ENCODE measurements at regions not wholly inside any gene's neighbourhood (a gene's known extent, or its start where the extent isn't known, plus 50 kb on each side); places are given as distances from the start of the nearest gene placed in this dataset.

DNA sequence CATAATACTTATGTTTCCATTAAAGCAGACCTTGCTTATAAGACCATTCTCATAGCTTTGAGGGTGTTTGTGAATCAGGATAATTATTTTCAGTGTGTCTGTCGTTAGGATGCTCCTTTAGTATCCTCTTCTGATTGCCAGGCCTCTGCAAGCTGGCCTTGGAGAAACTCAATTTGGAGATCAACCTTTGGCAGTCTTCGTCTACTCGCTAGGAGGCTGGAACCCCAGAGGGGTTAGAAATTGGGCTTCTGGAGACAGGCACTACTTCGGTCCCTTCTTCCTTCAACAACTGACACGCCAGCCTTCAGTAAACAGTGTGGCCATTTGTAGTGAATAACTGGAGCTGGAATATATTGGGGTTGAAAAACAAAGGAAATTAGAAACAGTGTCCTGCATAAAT lies 100.8 kb upstream of the CITED2 start:
- Histone ChIP-seq H4K8ac (ENCODE audit: low read length) (no peak overlapping the region), H2BK12ac (ENCODE audit: low read length in 2 of 2) (peak overlapping the region; percentile 6 to 68), H3K4me1 (ENCODE audit: control insufficient read depth, insufficient read depth, low read depth, low read length) (peaks cover 9% of the 10 kb centered on the region), H2AFZ (ENCODE audit: low read depth, low read length) (no peak overlapping the region), H2AK5ac (ENCODE audit: low read length, severe bottlenecking) (no peak overlapping the region), H3K9ac (ENCODE audit: low read length) (no peak overlapping the region), H2BK5ac (ENCODE audit: low read depth, low read length, poor library complexity, severe bottlenecking) (no peak overlapping the region), H2BK120ac (ENCODE audit: low read depth, low read length) (peak overlapping the region; percentile 9), H3K27me3 (ENCODE audit: control insufficient read depth in 1 of 2, insufficient read depth in 1 of 2, low read length in 2 of 2) (no peaks in the 10 kb centered on the region), H3K18ac (ENCODE audit: low read depth in 1 of 2, low read length in 2 of 2) (peak overlapping the region; percentile 46 to 50), H3K79me1 (replicated peaks; ENCODE audit: low read length, poor library complexity, severe bottlenecking) (no peaks in the 10 kb centered on the region), H3K36me3 (ENCODE audit: control insufficient read depth in 1 of 2, insufficient read depth in 2 of 2, low read depth in 1 of 2, low read length in 2 of 2) (no peaks in the 10 kb centered on the region), H3K4me2 (ENCODE audit: low read length, poor library complexity, severe bottlenecking) (no peak overlapping the region), H3K4ac (ENCODE audit: low read depth in 1 of 2, low read length in 2 of 2) (peak overlapping the region in 1 of 2 experiments; percentile 91), H4K91ac (ENCODE audit: low read length) (no peak overlapping the region), H3K23ac (ENCODE audit: low read length in 2 of 2) (no peak overlapping the region), H3K14ac (ENCODE audit: low read length in 2 of 2) (no peak overlapping the region), H3K4me3 (ENCODE audit: insufficient read depth in 1 of 2, low read depth in 1 of 2, low read length in 2 of 2) (no peak overlapping the region), H3K27ac (ENCODE audit: low read length, poor library complexity, severe bottlenecking) (peak overlapping the region; percentile 38), H2BK15ac (ENCODE audit: low read depth, poor library complexity, severe bottlenecking) (peak overlapping the region; percentile 26), H3K9me3 (ENCODE audit: control insufficient read depth, low read length) (no peaks in the 10 kb centered on the region)
- no peak for DNase-seq
- WGBS = 53% methylated on average over 4 of the region's 5 CpGs

DNA sequence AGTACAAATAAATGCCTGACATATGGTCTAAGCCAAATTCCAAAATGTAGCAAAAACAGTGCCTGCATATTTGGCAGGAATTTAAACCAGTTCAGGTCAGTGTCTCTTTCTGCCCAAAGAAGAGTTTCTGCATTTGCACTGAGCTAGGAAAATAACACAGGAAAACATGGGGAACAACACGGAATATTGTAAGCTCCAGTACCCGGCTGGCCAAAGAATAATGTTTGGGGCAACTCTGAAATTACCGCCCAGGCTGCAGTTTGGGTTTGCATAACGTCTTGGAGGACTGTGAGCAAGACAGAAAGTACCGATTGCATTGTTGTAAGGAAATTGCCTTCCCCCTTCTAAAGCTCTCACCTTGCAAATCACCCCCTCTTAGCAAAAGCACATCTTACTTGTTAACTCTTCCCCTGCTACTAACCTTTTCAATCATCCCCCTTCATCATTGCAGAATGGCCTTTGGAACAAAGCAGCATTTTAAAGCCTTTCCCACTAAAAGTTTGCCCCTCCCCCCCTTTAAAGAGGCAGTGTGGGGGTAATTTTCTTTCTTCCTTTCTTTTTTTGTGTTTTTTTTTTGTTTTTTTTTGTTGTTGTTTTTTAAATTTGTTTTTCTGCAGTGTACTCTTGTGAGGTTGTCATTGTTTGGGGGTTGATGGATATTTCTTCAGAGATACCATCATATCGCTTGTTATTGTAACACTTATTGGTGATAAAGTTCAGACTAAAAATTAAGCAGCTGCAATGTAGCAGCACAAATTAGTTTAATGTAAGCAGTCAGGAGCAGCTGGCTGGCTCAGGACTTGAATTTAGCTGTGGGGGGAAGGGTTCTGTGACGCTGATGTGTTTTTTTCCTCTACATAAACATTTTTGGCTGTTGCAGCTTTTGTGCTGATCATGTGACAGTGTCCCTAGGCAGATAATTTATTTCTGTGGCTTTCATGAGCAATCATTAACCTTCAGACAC lies 100.0 kb upstream of the CITED2 start:
- Histone ChIP-seq H3K36me3 (ENCODE audit: control insufficient read depth in 1 of 2, insufficient read depth in 2 of 2, low read depth in 1 of 2, low read length in 2 of 2) (no peaks in the 10 kb centered on the region), H3K4me1 (ENCODE audit: control insufficient read depth, insufficient read depth, low read depth, low read length) (peaks cover 9% of the 10 kb centered on the region), H4K8ac (ENCODE audit: low read length) (peak overlapping the region; percentile 70), H3K79me1 (replicated peaks; ENCODE audit: low read length, poor library complexity, severe bottlenecking) (no peaks in the 10 kb centered on the region), H3K4ac (ENCODE audit: low read depth in 1 of 2, low read length in 2 of 2) (peak overlapping the region in 1 of 2 experiments; percentile 54), H3K14ac (ENCODE audit: low read length in 2 of 2) (peak overlapping the region in 1 of 2 experiments; percentile 29), H3K18ac (ENCODE audit: low read depth in 1 of 2, low read length in 2 of 2) (peak overlapping the region; percentile 23 to 69), H2AK5ac (ENCODE audit: low read length, severe bottlenecking) (peak overlapping the region; percentile 51), H3K4me3 (ENCODE audit: insufficient read depth in 1 of 2, low read depth in 1 of 2, low read length in 2 of 2) (peak overlapping the region in 1 of 2 experiments; percentile 38), H3K23ac (ENCODE audit: low read length in 2 of 2) (no peak overlapping the region), H2BK120ac (ENCODE audit: low read depth, low read length) (no peak overlapping the region), H4K91ac (ENCODE audit: low read length) (peak overlapping the region; percentile 34), H3K9ac (ENCODE audit: low read length) (peak overlapping the region; percentile 86), H3K27ac (ENCODE audit: low read length, poor library complexity, severe bottlenecking) (peak overlapping the region; percentile 65), H2BK5ac (ENCODE audit: low read depth, low read length, poor library complexity, severe bottlenecking) (no peak overlapping the region), H3K4me2 (ENCODE audit: low read length, poor library complexity, severe bottlenecking) (peak overlapping the region; percentile 46), H2AFZ (ENCODE audit: low read depth, low read length) (no peak overlapping the region), H3K9me3 (ENCODE audit: control insufficient read depth, low read length) (no peaks in the 10 kb centered on the region), H3K27me3 (ENCODE audit: control insufficient read depth in 1 of 2, insufficient read depth in 1 of 2, low read length in 2 of 2) (no peaks in the 10 kb centered on the region), H2BK12ac (ENCODE audit: low read length in 2 of 2) (peak overlapping the region; percentile 44 to 48), H2BK15ac (ENCODE audit: low read depth, poor library complexity, severe bottlenecking) (no peak overlapping the region)
- DNase-seq = peak; percentile 84
- 10% methylated on average over 7 of the region's 7 CpGs for WGBS

DNA sequence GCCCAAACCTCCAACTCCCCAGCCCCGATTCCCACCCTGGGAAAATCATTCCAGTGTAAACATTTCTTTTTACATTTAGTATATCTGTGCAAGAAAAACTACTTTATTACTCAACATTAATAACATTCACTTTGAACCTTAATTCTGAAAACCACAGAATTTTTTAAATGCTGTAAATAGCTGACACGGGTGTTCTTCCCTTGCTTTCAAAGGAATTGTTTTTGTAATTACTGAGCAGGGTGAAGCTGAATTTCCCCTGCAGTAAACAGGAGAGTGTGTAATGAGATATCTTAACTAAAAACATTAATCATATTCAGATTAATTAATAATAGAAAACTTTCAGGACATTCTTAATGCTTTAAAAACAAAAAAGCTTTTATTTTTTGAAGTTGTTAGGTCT lies 99.3 kb upstream of the CITED2 start:
- Histone ChIP-seq H3K27me3 (ENCODE audit: control insufficient read depth in 1 of 2, insufficient read depth in 1 of 2, low read length in 2 of 2) (no peaks in the 10 kb centered on the region), H2BK15ac (ENCODE audit: low read depth, poor library complexity, severe bottlenecking) (no peak overlapping the region), H3K4me3 (ENCODE audit: insufficient read depth in 1 of 2, low read depth in 1 of 2, low read length in 2 of 2) (peak overlapping the region in 1 of 2 experiments; percentile 38), H2BK120ac (ENCODE audit: low read depth, low read length) (peak overlapping the region; percentile 39), H3K23ac (ENCODE audit: low read length in 2 of 2) (no peak overlapping the region), H2AK5ac (ENCODE audit: low read length, severe bottlenecking) (no peak overlapping the region), H3K9ac (ENCODE audit: low read length) (peak overlapping the region; percentile 86), H3K4me2 (ENCODE audit: low read length, poor library complexity, severe bottlenecking) (peak overlapping the region; percentile 54), H3K14ac (ENCODE audit: low read length in 2 of 2) (no peak overlapping the region), H2BK12ac (ENCODE audit: low read length in 2 of 2) (no peak overlapping the region), H2AFZ (ENCODE audit: low read depth, low read length) (no peak overlapping the region), H3K18ac (ENCODE audit: low read depth in 1 of 2, low read length in 2 of 2) (peak overlapping the region in 1 of 2 experiments; percentile 91), H4K91ac (ENCODE audit: low read length) (no peak overlapping the region), H3K79me1 (replicated peaks; ENCODE audit: low read length, poor library complexity, severe bottlenecking) (no peaks in the 10 kb centered on the region), H2BK5ac (ENCODE audit: low read depth, low read length, poor library complexity, severe bottlenecking) (no peak overlapping the region), H3K36me3 (ENCODE audit: control insufficient read depth in 1 of 2, insufficient read depth in 2 of 2, low read depth in 1 of 2, low read length in 2 of 2) (no peaks in the 10 kb centered on the region), H4K8ac (ENCODE audit: low read length) (no peak overlapping the region), H3K27ac (ENCODE audit: low read length, poor library complexity, severe bottlenecking) (peak overlapping the region; percentile 65), H3K4me1 (ENCODE audit: control insufficient read depth, insufficient read depth, low read depth, low read length) (peaks cover 9% of the 10 kb centered on the region), H3K9me3 (ENCODE audit: control insufficient read depth, low read length) (no peaks in the 10 kb centered on the region), H3K4ac (ENCODE audit: low read depth in 1 of 2, low read length in 2 of 2) (no peak overlapping the region)
- WGBS = no CpG with 5 or more reads among the region's 2 CpGs
- no peak for DNase-seq

DNA sequence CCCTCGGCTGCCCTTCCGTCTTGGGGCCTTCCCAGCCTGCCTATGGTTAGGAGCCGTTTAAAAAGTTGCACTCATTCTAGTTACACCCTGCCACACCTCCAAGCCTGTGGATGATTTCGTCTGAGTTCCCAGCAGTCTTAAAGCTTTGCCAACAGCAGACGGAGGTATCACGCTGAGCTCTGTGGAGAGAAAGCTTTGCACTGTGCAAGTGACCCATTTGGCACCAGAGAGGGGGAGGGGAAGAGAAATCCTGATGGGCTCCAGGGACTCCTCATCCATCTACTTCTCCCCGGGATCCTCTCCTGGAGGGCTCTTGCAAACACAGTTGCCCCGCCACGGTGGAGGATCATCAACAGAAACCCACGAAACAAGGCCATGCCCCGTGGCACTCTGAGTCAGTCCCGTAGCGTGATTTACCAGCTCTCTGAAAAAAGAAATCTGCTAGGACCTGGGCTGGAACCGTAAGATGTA lies 98.8 kb upstream of the CITED2 start:
- Histone ChIP-seq H3K27me3 (ENCODE audit: control insufficient read depth in 1 of 2, insufficient read depth in 1 of 2, low read length in 2 of 2) (no peaks in the 10 kb centered on the region), H2AK5ac (ENCODE audit: low read length, severe bottlenecking) (no peak overlapping the region), H3K14ac (ENCODE audit: low read length in 2 of 2) (no peak overlapping the region), H2BK5ac (ENCODE audit: low read depth, low read length, poor library complexity, severe bottlenecking) (no peak overlapping the region), H2BK12ac (ENCODE audit: low read length in 2 of 2) (peak overlapping the region; percentile 28 to 74), H3K9ac (ENCODE audit: low read length) (peak overlapping the region; percentile 86), H3K18ac (ENCODE audit: low read depth in 1 of 2, low read length in 2 of 2) (peak overlapping the region; percentile 61 to 91), H2BK120ac (ENCODE audit: low read depth, low read length) (peak overlapping the region; percentile 39), H3K27ac (ENCODE audit: low read length, poor library complexity, severe bottlenecking) (peak overlapping the region; percentile 59), H3K9me3 (ENCODE audit: control insufficient read depth, low read length) (no peaks in the 10 kb centered on the region), H4K91ac (ENCODE audit: low read length) (peak overlapping the region; percentile 48), H3K4me2 (ENCODE audit: low read length, poor library complexity, severe bottlenecking) (peak overlapping the region; percentile 54), H4K8ac (ENCODE audit: low read length) (peak overlapping the region; percentile 16), H3K79me1 (replicated peaks; ENCODE audit: low read length, poor library complexity, severe bottlenecking) (no peaks in the 10 kb centered on the region), H3K4ac (ENCODE audit: low read depth in 1 of 2, low read length in 2 of 2) (peak overlapping the region in 1 of 2 experiments; percentile 85), H3K36me3 (ENCODE audit: control insufficient read depth in 1 of 2, insufficient read depth in 2 of 2, low read depth in 1 of 2, low read length in 2 of 2) (no peaks in the 10 kb centered on the region), H3K23ac (ENCODE audit: low read length in 2 of 2) (no peak overlapping the region), H2BK15ac (ENCODE audit: low read depth, poor library complexity, severe bottlenecking) (peak overlapping the region; percentile 0), H3K4me3 (ENCODE audit: insufficient read depth in 1 of 2, low read depth in 1 of 2, low read length in 2 of 2) (peak overlapping the region in 1 of 2 experiments; percentile 59), H2AFZ (ENCODE audit: low read depth, low read length) (no peak overlapping the region), H3K4me1 (ENCODE audit: control insufficient read depth, insufficient read depth, low read depth, low read length) (peaks cover 9% of the 10 kb centered on the region)
- peak; percentile 55 for DNase-seq
- 54% methylated on average over 13 of the region's 14 CpGs for WGBS
